H1 (cell line): ENCODE measurements at regions not wholly inside any gene's neighbourhood (a gene's known extent, or its start where the extent isn't known, plus 50 kb on each side); places are given as distances from the start of the nearest gene placed in this dataset.

ENCODE experiments used
- CTCF ChIA-PET: fragments of 300-600 bp; sonication (Branson Sonifier 250); formaldehyde crosslinking; loops from one replicate; lab custom pipeline; 2021; ENCODE audit not compliant: partially characterized antibody; lab: Charles Lee
- POLR2A ChIA-PET: fragments of 300-600 bp; sonication (Branson Sonifier 250); formaldehyde crosslinking; loops from one replicate; lab custom pipeline; 2021; ENCODE audit warnings: inconsistent platforms; ENCODE audit not compliant: partially characterized antibody; lab: Charles Lee
- DNase-seq, 2 experiments: peaks; one replicate each; pipeline versions ENCODE4 v3.0.0 to v3.0.0-alpha.2; 2010 to 2022; ENCODE audit warnings: low spot score in 2 of 2, low read depth in 1 of 2, mixed read lengths in 1 of 2
- FAIRE-seq: peaks from 2 replicates; lab custom pipeline; 2011; peaks lifted over from hg19 to GRCh38; lab: Jason Lieb, UNC
- H2AFZ ChIP-seq: 2 replicates; pipeline ENCODE4 v1.8.1; 2012; ENCODE audit warnings: low read length, inconsistent platforms
- H2AK5ac ChIP-seq: 2 replicates; pipeline ENCODE4 v1.6.1; 2013; ENCODE audit warnings: low read depth, low read length
- H2BK120ac ChIP-seq: replicated peaks from 2 replicates; pipeline ENCODE3; 2013; ENCODE audit warnings: low read depth, low read length, inconsistent platforms
- H2BK12ac ChIP-seq: 2 replicates; pipeline ENCODE4 v1.6.1; 2013; ENCODE audit warnings: low read depth, low read length
- H2BK15ac ChIP-seq: 2 replicates; pipeline ENCODE4 v1.6.1; 2013; ENCODE audit warnings: low read length
- H2BK20ac ChIP-seq: 2 replicates; pipeline ENCODE4 v1.6.1; 2013; ENCODE audit warnings: low read length
- H2BK5ac ChIP-seq: 2 replicates; pipeline ENCODE4 v1.6.1; 2013; ENCODE audit warnings: low read depth, low read length
- H3K14ac ChIP-seq: 2 replicates; pipeline ENCODE4 v1.6.1; 2013; ENCODE audit warnings: inconsistent platforms; ENCODE audit not compliant: insufficient read length
- H3K18ac ChIP-seq: 2 replicates; pipeline ENCODE4 v1.6.1; 2013; ENCODE audit warnings: low read length; ENCODE audit errors: extremely low read depth
- H3K23ac ChIP-seq: 2 replicates; pipeline ENCODE4 v1.6.1; 2013; ENCODE audit warnings: inconsistent platforms; ENCODE audit not compliant: insufficient read length
- H3K23me2 ChIP-seq: 2 replicates; pipeline ENCODE4 v1.6.1; 2013; ENCODE audit warnings: low read depth, low read length
- H3K27ac ChIP-seq: 2 replicates; pipeline ENCODE4 v1.6.1; 2011; ENCODE audit warnings: low read depth, low read length, inconsistent platforms
- H3K27me3 ChIP-seq, 4 experiments: replicated peaks in 1 of 4; 1 replicate in 1 of 4; 2 replicates in 3 of 4; pipeline versions ENCODE4 v1.6.1 to v1.8.1; 2011 to 2013; ENCODE audit warnings: low read length in 3 of 4, mild to moderate bottlenecking in 3 of 4, inconsistent platforms in 2 of 4, mixed read lengths in 2 of 4, moderate library complexity in 1 of 4; ENCODE audit not compliant: control insufficient read depth in 3 of 4, insufficient read depth in 3 of 4; ENCODE audit errors: extremely low read depth in 1 of 4
- H3K36me3 ChIP-seq, 4 experiments: 2 replicates each; pipeline versions ENCODE4 v1.6.1 to v1.8.1; 2011 to 2013; ENCODE audit warnings: mild to moderate bottlenecking in 4 of 4, low read length in 3 of 4, moderate library complexity in 2 of 4, control low read depth in 1 of 4, inconsistent platforms in 1 of 4; ENCODE audit not compliant: insufficient read depth in 4 of 4, control insufficient read depth in 2 of 4
- H3K4ac ChIP-seq: replicated peaks from 2 replicates; pipeline ENCODE3; 2013; ENCODE audit warnings: low read length, low read depth, mixed read lengths, inconsistent platforms; ENCODE audit not compliant: insufficient read length
- H3K4me1 ChIP-seq, 4 experiments: replicated peaks in 1 of 4; 1 replicate in 1 of 4; 2 replicates in 3 of 4; pipeline versions ENCODE4 v1.6.1 to v1.8.1; 2011 to 2013; ENCODE audit warnings: low read length in 3 of 4, inconsistent platforms in 2 of 4, mixed read lengths in 1 of 4; ENCODE audit not compliant: insufficient read depth in 4 of 4, control insufficient read depth in 3 of 4
- H3K4me2 ChIP-seq, 2 experiments: 2 replicates each; pipeline versions ENCODE4 v1.6.1 to v1.8.1; 2011 to 2013; ENCODE audit warnings: low read depth in 2 of 2, low read length in 2 of 2, control low read depth in 1 of 2, inconsistent platforms in 1 of 2, mild to moderate bottlenecking in 1 of 2; ENCODE audit not compliant: insufficient read depth in 1 of 2
- H3K4me3 ChIP-seq, 4 experiments: fragments of 200-600, 300-600 bp in 1 of 4; sonication (generic), shearing (Covaris generic), sonication (Bioruptor Twin) in 1 of 4; 2 replicates each; pipeline versions ENCODE4 v1.5.1 to v1.8.1; 2011 to 2016; ENCODE audit warnings: low read length in 4 of 4, low read depth in 3 of 4, control low read depth in 2 of 4, inconsistent platforms in 2 of 4, mild to moderate bottlenecking in 2 of 4, mixed read lengths in 1 of 4, moderate library complexity in 1 of 4; ENCODE audit not compliant: insufficient read depth in 2 of 4; ENCODE audit errors: extremely low read depth in 1 of 4
- H3K56ac ChIP-seq: replicated peaks from 2 replicates; pipeline ENCODE3; 2013; ENCODE audit warnings: low read depth, mild to moderate bottlenecking, mixed read lengths, low read length, inconsistent platforms; ENCODE audit not compliant: insufficient read length
- H3K79me1 ChIP-seq: 2 replicates; pipeline ENCODE4 v1.6.1; 2013; ENCODE audit warnings: low read depth, low read length, control low read depth
- H3K79me2 ChIP-seq, 2 experiments: 2 replicates each; pipeline versions ENCODE4 v1.6.1 to v1.8.1; 2012 to 2013; ENCODE audit warnings: low read length in 2 of 2, mild to moderate bottlenecking in 2 of 2, inconsistent platforms in 1 of 2; ENCODE audit not compliant: insufficient read depth in 2 of 2, control insufficient read depth in 1 of 2
- H3K9ac ChIP-seq, 4 experiments: replicated peaks in 1 of 4; 1 replicate in 1 of 4; 2 replicates in 3 of 4; pipeline versions ENCODE4 v1.6.1 to v1.8.1; 2011 to 2013; ENCODE audit warnings: low read depth in 3 of 4, low read length in 3 of 4, control low read depth in 2 of 4, mild to moderate bottlenecking in 2 of 4, moderate library complexity in 2 of 4, inconsistent platforms in 1 of 4; ENCODE audit errors: extremely low read depth in 1 of 4
- H3K9me3 ChIP-seq, 2 experiments: 2 replicates each; pipeline versions ENCODE4 v1.6.1 to v1.8.1; 2012 to 2013; ENCODE audit warnings: mild to moderate bottlenecking in 2 of 2, moderate library complexity in 2 of 2, control low read depth in 1 of 2, inconsistent platforms in 1 of 2, low read depth in 1 of 2, low read length in 1 of 2, mixed read lengths in 1 of 2; ENCODE audit not compliant: insufficient read depth in 2 of 2
- H4K20me1 ChIP-seq, 2 experiments: replicated peaks in 1 of 2; 2 replicates each; pipeline versions ENCODE3 to v1.8.1; 2011 to 2013; ENCODE audit warnings: inconsistent platforms in 2 of 2, low read length in 2 of 2, mild to moderate bottlenecking in 1 of 2; ENCODE audit not compliant: insufficient read depth in 2 of 2, control insufficient read depth in 1 of 2
- H4K5ac ChIP-seq: 2 replicates; pipeline ENCODE4 v1.6.1; 2013; ENCODE audit warnings: low read length, low read depth, mixed read lengths, inconsistent platforms; ENCODE audit not compliant: insufficient read length
- H4K8ac ChIP-seq: 2 replicates; pipeline ENCODE4 v1.8.0; 2013; ENCODE audit warnings: mild to moderate bottlenecking, moderate library complexity, low read length, inconsistent platforms; ENCODE audit not compliant: insufficient read depth; ENCODE audit errors: extremely low read depth
- H4K91ac ChIP-seq: replicated peaks from 2 replicates; pipeline ENCODE3; 2013; ENCODE audit warnings: low read length, mixed read lengths, inconsistent platforms; ENCODE audit not compliant: insufficient read length
- BRCA1 ChIP-seq: IDR thresholded peaks from 2 replicates; pipeline ENCODE4 v1.6.1; 2012; ENCODE audit warnings: low read depth, low read length, improper control_type of control experiment
- FOSL1 ChIP-seq: IDR thresholded peaks from 2 replicates; pipeline ENCODE4 v1.6.1; 2011; ENCODE audit warnings: mild to moderate bottlenecking, low read depth, low read length, moderate library complexity; ENCODE audit not compliant: insufficient read depth
- KDM1A ChIP-seq: fragments of 200-600, 300-600 bp; sonication (generic); IDR thresholded peaks from 2 replicates; pipeline ENCODE4 v1.7.1; 2016; ENCODE audit warnings: mild to moderate bottlenecking, low read length, borderline replicate concordance
- KDM4A ChIP-seq: IDR thresholded peaks from one replicate; pipeline ENCODE4 v1.7.1; 2012; ENCODE audit warnings: low read depth, mild to moderate bottlenecking, moderate library complexity, low read length, inconsistent platforms; ENCODE audit not compliant: severe bottlenecking
- RAD21 ChIP-seq, 2 experiments: IDR thresholded peaks in 1 of 2; conservative IDR thresholded peaks in 1 of 2; 2 replicates each; pipeline ENCODE4 v1.6.1; 2011; ENCODE audit warnings: low read depth in 2 of 2, low read length in 2 of 2, improper control_type of control experiment in 1 of 2, inconsistent platforms in 1 of 2, mild to moderate bottlenecking in 1 of 2, moderate library complexity in 1 of 2
- WGBS, 2 experiments: shearing (Covaris generic) in 1 of 2; methylation state at CpG; one replicate each; pipeline versions ENCODE4 v1.1.6 to v1.1.7; 2013 to 2015; ENCODE audit warnings: low lambda C conversion rate in 2 of 2, mixed read lengths in 2 of 2, inconsistent platforms in 1 of 2, low coverage in 1 of 2, missing lambda C conversion rate in 1 of 2; ENCODE audit not compliant: insufficient replicate concordance in 2 of 2, insufficient coverage in 1 of 2, insufficient read length in 1 of 2; ENCODE audit errors: extremely low coverage in 1 of 2, missing lambda C conversion rate in 1 of 2; 5-methylcytosine and 5-hydroxymethylcytosine counted together

DNA sequence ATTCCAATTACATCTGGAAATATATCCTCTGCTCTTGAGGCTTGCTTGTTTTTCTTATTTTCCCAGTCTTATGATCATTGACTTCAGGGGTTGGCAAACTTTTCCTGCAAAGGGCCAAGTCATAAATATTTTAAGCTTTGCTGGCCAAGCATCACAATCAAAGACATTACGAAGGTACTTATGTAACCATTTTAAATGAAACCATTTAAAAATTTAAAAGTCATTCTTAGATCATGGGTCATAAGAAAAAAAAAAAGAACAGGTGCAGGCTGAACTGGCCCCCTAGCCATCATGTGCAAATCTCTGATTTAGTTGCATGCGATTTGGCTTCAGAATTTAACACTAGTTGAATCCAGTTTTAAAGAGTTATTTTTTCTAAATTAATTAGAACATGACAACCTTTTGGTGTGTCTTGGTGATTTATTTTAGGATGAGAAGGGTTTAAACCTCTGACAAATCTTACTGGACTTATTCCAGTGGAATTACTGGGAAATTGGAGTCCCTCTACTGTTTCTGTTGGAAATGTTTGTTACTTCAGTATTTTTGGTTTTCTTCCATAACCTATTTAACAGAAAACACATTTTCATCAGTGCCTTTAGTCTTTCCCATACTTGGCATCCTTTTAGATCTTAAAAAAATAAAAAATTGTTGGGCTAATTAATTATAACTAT, 148.1 kb downstream of the NHLRC3 start:
- Histone ChIP-seq H3K27ac (no peak overlapping the region), H3K4ac (no peak overlapping the region), H4K8ac (no peak overlapping the region), H3K23ac (no peak overlapping the region), H3K56ac (no peak overlapping the region), H3K79me2 (no peaks in the 10 kb centered on the region), H4K5ac (no peak overlapping the region), H3K36me3 (no peaks in the 10 kb centered on the region), H4K91ac (no peak overlapping the region), H2AFZ (no peak overlapping the region), H3K27me3 (no peaks in the 10 kb centered on the region; a peak in 2 of 7 replicates), H2BK12ac (no peak overlapping the region), H3K18ac (no peak overlapping the region), H3K9me3 (no peaks in the 10 kb centered on the region), H3K23me2 (no peaks in the 10 kb centered on the region; the same call in 1 of the 2 replicates), H3K4me3 (no peak overlapping the region), H2AK5ac (no peak overlapping the region), H3K9ac (no peak overlapping the region), H3K4me1 (peaks cover 0 to 6% (median 2%) of the 10 kb centered on the region in 4 experiments; a peak in 2 of 7 replicates), H2BK5ac (no peak overlapping the region), H4K20me1 (no peaks in the 10 kb centered on the region), H2BK120ac (no peak overlapping the region), H2BK15ac (no peak overlapping the region), H3K4me2 (no peak overlapping the region), H3K14ac (no peak overlapping the region), H2BK20ac (no peak overlapping the region), H3K79me1 (no peaks in the 10 kb centered on the region)
- 88% methylated on average over 2 of the region's 2 CpGs; no CpG with 5 or more reads in 1 of the 2 experiments for WGBS, 2 experiments
- FAIRE-seq (no peak), DNase-seq (no peak)
- POLR2A ChIA-PET = no interaction called here
- CTCF ChIA-PET = no interaction called here
- TF ChIP-seq KDM1A (no peak), KDM4A (no peak), FOSL1 (no peak), RAD21 (IDR thresholded peaks at IDR 0.05 in 1 of 2, conservative IDR thresholded peaks at IDR 0.05 in 1 of 2; ENCODE audit: low read depth in 2 of 2, low read length in 2 of 2) (no peak), BRCA1 (no peak)
